ENCODE measurements at regions not wholly inside any gene's neighbourhood (a gene's known extent, or its start where the extent isn't known, plus 50 kb on each side); places are given as distances from the start of the nearest gene placed in this dataset.

DNA sequence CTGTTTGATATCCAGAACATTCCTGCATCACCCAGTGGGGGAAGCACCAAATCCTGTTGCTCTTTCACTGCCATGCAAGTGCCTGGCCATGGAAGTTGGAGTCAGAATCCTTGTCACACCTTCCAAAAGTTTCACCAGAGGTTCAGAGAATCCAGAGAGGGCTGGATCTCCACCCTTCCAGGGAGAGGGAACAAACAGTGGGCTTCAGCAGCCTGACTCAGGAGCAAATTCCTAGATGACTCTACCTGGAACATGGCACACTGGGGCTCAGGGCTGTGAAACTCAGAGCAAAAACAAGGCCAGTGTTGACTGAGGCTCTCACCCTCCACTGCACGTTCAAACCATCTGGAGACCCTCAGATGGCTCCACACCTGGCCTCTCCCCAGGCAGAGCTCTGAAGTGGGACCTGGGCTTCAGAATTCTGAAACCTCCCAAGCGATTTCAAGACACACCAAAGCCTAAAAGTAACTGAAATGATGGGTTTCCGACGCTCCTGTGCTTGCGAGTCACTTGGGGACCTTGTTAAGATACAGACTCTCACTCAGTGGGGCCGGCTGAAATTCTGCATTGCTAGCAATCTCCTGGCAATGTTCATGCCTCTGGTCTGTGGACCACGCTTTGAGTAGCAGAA, 205.9 kb downstream of the AUH start:
- DNase-seq (ENCODE audit: low read depth in 1 of 2, low spot score in 1 of 2): no peak

DNA sequence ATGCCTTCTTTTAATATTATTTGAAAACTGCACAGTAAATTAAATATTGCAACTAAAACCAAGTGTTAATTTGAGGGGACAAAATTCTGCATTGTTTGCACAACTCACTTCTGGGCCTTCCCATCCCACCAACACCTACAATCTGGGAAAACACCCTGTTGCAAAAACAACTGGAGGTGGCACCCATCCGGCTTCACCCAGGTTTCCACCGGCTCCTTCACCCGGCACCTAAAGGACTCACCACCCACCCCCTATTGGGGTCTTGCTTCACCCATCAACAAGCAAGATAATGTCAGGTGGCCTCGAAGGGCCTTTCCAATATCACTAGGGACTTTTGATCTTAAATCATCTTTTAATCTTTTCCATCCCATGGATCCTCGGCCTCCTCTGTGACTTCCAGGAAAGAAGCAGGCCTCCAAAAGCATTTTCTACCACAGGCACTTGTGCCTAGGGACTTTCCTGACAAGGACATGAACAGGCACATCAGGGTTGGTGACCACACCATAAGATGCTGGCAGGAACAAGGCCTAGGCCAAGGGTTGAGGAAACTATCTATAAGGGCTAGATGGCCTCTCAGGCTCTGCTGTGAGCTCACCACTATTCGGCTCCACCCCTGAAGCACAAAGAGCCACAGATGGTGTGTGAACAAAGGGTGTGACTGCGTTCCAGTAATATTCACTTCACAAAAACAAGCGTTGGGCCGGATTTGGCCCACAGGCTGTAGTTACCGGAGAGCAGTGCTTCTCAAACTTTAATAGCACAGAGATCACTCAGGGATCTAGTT, 205.1 kb downstream of the AUH start:
- DNase-seq (ENCODE audit: low read depth in 1 of 2, low spot score in 1 of 2): no peak

DNA sequence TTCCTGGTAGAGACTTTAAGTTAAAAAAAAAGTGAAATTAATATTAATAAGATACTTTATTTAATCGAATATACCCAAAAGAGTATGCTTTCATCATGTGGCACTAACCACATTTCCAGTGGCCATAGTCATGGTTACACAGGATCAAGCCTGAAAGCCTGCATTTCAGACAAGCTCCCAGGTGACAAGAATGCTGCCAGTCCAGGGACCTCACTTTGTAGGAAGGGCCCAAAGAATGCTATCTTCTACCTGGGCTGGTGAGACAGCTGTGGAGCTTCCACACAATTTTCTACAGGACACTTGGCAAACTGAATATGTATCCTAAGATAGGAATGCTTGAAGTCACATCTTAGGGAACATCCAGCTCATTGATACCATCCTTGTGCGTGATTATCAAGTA, 203.8 kb downstream of the AUH start:
- DNase-seq (ENCODE audit: low read depth in 1 of 2, low spot score in 1 of 2): no peak

DNA sequence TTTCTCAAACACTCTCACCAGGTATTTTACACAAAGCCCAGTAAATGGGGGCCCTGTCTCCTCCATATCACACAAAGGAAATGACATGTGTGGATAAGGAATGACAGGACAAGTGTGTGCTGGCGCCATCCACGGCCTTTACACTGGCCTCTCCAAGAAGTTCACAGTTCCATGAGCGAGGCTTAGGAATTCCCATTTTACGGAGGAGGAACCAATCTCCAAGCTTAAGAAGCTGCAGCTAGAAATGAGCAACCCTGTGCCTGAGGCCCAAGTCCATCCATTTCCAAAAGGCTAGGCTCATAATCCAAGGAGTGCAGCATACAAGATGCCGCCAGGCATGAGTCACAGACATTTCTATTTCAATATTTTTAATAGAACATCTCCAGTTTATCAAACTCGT, 203.4 kb downstream of the AUH start:
- no peak for DNase-seq (ENCODE audit: low read depth in 1 of 2, low spot score in 1 of 2)

DNA sequence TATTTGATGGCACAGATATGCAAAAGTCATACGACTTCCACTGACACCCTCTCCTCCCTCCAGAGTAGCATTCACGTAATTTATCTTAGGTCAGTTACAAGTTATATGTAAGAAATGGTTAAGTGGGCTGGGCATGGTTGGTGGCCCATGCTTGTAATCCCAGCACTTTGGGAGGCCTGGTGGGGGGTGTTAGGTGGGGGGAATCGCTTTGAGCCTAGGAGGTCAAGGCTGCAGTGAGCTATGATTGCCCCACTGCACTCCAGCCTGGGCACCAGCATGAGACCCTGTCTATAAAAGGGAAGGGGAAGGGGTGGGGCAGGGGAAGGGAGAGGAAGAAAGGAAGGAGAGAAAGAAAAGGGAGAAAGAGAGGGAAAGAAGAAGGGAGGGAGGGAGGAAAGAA, 202.8 kb downstream of the AUH start:
- DNase-seq (ENCODE audit: low read depth in 1 of 2, low spot score in 1 of 2): no peak

DNA sequence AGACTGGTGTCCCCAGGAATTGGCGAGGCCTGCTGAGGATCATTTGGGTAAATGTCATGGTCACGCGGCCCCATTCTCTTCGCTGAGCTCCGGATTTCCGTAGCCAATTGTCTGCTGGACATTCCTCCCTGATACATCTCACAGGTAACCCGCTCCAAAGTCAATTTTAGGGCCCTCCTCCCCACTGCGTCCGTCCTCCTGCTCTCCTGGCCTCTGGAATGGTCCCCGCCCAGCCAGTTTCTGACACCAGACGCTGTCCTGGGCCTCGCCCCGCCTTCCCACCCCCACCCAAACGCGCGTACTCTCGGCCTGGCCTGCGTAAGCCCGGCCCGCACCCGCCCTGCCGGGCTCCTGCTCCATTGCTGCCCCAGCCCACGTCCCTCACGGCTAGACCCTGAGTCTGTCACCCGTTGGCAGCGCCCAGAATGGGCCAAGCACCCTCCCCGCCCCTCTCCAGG, 202.0 kb downstream of the AUH start:
- DNase-seq (ENCODE audit: low read depth in 1 of 2, low spot score in 1 of 2): no peak

DNA sequence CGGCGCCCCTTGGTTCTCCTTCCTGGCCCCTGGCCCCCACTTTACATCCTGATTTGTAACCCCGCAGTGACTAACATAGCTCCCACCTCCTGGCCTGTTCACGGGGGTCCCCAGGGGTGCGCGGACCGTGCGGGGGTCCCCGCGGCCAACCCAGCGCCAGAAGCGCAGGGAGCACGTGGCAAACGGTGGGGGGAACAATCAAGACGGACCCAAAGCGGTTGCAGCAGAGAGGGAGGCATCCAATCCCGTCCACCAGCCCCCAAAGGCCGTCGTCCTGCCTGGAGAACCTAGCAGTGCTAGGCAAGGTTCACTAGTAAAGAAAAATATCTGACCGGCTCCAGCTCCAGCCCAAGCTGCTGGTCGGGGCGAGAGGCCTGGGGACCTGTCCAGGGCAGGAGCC, 201.5 kb downstream of the AUH start:
- DNase-seq (ENCODE audit: low read depth in 1 of 2, low spot score in 1 of 2): no peak

DNA sequence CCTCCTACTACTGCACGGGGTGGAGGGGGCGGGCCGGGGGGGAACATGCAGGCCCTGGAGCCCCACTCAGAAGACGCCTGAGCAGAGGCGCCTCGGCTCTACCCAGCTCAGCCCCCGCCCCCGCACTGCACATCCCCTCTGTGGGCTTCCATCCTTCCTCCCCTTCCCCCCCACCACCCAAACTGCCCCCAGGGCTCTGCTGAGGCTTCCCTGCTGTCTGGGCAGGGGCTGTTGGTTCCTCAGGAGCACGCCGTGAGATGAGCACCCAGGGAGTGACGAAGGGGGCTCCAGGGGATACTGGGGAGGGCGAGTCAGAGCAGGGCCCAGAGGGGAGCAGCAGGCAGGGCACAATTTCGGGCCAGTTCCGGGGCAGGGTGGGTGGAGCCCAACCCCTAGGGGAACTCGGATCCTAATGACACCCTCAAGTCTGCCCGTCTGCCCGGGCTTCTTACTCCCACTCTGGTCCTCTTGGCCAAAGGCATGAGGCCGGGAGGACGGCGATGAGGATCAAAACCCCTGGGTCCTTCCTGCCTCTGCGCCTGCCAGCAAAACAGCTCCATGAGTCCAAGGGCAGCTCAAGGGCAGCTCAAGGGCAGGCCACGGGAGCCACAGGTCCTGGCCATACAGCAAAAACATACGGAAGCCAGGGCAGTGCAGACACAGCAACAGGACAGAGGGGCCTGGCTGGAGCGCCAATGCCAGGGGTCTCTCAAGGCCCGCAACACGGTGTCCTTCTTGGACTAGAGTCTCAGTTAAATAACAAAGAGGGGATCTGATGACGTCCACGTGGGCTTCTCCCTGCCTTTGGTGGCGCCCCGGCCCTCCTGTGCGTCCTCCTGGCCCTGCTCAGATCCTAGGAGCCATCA, 200.9 kb downstream of the AUH start:
- no peak for DNase-seq (ENCODE audit: low read depth in 1 of 2, low spot score in 1 of 2)

DNA sequence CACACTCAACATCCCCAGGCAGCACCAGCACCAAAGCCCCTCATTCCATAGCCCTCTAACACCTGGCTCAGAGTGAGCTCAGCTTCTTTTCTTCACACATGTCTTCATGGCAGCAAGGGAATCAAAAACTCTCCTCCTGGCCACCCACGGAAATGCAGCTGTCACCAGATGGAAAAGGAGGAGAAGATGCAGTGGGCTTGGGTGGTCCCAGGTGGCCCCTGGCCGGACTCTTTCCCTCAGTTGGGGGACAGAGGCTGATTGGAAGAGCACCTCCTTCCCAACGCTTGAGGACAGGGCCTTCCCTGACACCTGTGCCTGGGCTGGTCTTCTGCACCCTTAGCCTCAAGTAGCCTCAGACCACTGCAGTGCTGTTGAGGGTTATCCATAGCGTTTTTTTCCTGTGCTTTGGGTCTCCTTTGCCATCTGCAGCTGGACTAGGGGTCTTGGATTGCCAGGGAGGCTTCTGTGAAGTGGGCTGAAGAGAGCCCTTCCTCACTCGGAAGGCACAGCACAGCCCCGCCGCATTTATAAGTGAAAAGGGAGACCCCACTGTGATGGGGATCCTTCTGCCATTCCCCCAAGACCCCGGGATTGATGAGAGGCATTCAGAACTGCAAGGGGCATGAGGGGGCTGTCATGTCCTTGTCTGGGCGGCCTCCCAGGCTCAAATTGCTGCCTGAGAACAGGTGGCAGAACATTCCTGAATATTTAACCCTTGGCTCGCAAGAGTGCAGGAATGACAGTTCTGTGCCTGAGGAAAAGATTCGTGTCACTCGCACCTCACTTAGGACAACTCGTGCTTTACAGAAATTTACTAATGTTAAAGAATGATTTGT, 200.0 kb downstream of the AUH start:
- DNase-seq (ENCODE audit: low read depth in 1 of 2, low spot score in 1 of 2): no peak

DNA sequence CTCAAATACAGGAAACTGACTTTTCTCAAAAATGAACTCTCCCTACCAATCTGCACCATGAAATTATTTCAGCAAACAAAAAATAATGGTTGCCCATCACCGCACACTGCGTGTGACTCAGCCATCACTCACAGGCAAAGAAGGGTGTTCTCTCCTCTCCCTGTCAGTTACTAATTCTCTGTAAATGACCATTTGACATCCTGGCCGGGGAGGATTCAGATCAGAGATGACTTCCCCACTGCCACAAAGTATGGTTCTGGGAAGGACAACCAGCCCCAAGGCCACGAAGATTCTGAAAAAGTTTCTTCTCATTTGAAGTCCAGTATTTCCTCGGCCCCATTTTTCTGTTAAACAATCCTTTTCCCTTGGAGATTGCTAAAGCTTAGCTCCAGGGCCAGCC, 199.4 kb downstream of the AUH start:
- no peak for DNase-seq (ENCODE audit: low read depth in 1 of 2, low spot score in 1 of 2)

DNA sequence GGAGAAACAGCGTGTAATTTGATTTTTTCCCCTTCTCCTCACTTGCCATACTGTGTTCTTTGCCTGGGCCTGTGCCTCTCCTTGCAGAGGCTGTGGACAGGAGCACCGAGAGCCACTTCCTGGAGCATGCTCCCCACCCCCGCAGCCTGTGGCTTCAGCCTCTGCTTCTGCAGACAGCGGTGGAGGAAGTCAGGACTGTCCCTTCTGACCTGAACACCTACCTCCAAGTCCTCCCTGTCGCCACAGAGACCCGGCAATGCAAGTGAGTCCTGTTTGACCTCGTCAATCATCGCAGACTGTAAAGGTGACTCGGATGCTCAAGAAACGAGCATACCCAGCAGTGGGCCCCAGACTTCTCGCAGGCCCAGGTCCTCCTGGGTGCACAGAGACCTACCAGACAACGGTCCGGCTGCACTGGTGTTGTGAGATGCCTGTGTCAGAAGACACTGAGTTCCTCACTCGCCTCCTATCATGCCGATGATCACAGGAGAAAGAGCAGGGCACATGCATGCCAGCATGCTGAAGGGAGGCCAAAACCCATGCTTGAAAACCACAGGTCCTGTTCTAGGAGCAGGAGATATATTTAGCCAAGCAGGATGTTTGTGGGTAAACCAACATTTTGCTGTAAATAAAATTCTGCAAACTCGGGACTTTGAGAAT, 198.8 kb downstream of the AUH start:
- DNase-seq (ENCODE audit: low read depth in 1 of 2, low spot score in 1 of 2): no peak

DNA sequence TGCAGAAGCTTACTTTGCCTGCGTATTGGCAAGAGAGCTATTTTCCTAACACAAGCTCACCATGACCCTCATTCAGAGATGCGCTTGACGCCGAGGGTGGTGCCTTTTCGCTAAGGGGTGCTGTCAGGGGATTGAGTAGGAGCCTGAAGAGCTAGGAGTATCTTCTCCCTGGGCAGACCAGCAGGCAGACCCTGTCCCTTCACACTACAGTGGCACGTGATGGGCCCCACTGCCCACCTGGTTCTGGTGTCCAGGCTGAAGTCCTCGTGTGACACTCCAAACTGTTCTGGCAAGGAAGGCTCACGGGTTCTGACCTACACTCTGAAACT, 198.3 kb downstream of the AUH start:
- DNase-seq (ENCODE audit: low read depth in 1 of 2, low spot score in 1 of 2): no peak

DNA sequence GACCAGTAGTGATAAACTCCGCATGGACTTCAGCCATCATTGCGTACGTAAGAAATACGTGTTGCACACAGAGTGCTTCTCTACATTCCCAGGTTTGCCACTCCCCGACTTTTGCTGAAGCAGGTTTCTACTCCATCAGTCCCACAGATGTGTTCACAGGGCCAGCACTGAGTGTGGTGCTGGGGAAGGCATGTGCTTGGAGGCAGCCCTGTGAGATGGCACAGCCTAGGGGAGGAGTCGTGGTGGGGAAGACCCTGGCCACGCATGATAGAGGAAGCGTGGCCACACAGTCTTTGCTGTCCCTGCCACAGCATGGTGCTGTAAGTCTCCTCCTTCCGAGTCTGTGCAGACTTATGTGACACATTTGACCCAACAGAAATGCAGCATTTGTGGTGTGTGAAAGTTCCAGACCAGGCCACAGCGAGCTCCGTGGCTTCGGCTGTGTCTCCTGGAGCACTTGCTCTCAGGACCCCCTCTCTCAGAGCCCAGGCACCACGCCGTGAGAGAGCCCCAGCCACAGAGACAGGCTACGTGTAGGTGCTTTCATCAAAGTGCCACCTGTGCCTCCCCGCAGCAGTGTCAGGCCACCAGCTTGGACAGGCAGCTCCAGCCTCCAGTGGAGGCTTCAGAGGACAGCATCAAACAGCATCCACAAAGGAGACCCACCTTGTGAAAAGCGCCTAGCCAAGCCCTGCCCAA, 197.8 kb downstream of the AUH start:
- no peak for DNase-seq (ENCODE audit: low read depth in 1 of 2, low spot score in 1 of 2)

Measured in activated T-helper 1 cell treated with anti-CD3 and anti-CD28 coated beads, Interleukin-2, amount 50 U/mL, for 16 hours (primary cell).